ENCODE measurements at regions not wholly inside any gene's neighbourhood (a gene's known extent, or its start where the extent isn't known, plus 50 kb on each side); places are given as distances from the start of the nearest gene placed in this dataset.

- TF ChIP-seq POLR2A (IDR thresholded peaks at IDR 0.05; ENCODE audit: low read depth, low read length) (no peak), SPI1 (IDR thresholded peaks at IDR 0.05; ENCODE audit: low read depth, low read length) (no peak), TAF1 (IDR thresholded peaks at IDR 0.05; ENCODE audit: low read depth, low read length) (no peak), POU2F2 (IDR thresholded peaks at IDR 0.05; ENCODE audit: low read depth, low read length) (no peak), POLR2AphosphoS5 (IDR thresholded peaks at IDR 0.05; ENCODE audit: low read depth, low read length) (no peak), PAX5 (IDR thresholded peaks at IDR 0.05; ENCODE audit: insufficient read depth, low read length, severe bottlenecking) (no peak)
- FAIRE-seq (no peak), DNase-seq (ENCODE audit: insufficient read length, low spot score) (no peak)
These were observed 209.3 kb downstream of the DEPDC1B start for GRCh38 chr5:60490597-60491166.

- no peak for DNase-seq (ENCODE audit: insufficient read length, low spot score)
- TF ChIP-seq TAF1 (IDR thresholded peaks at IDR 0.05; ENCODE audit: low read depth, low read length) (no peak), POU2F2 (IDR thresholded peaks at IDR 0.05; ENCODE audit: low read depth, low read length) (no peak), SPI1 (IDR thresholded peaks at IDR 0.05; ENCODE audit: low read depth, low read length) (no peak), PAX5 (IDR thresholded peaks at IDR 0.05; ENCODE audit: insufficient read depth, low read length, severe bottlenecking) (no peak), POLR2A (IDR thresholded peaks at IDR 0.05; ENCODE audit: low read depth, low read length) (no peak)
- FAIRE-seq, result no peak
These were observed 210.1 kb downstream of the DEPDC1B start for GRCh38 chr5:60489856-60490255.

DNA sequence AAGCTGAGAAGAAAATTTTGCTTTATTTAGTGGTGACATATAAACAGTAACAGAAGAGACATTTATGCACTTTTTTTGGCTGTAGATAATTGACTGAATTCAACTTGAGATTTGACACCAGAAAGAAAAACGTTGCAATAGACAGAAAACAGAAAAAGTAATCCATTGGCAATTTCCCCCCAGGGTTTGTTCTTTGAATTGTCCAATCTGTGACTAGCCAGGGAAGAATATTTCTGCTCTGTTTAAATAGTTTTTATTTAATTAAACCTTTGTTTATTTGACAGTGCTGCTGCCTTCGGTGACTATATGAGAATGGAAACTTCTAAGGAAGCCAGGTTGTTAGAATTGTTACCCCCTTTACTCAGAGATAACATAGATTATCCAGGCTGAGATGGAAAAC, 210.6 kb downstream of the DEPDC1B start:
- FAIRE-seq, result no peak
- TF ChIP-seq PAX5 (IDR thresholded peaks at IDR 0.05; ENCODE audit: insufficient read depth, low read length, severe bottlenecking) (no peak), SPI1 (IDR thresholded peaks at IDR 0.05; ENCODE audit: low read depth, low read length) (no peak), POLR2AphosphoS5 (IDR thresholded peaks at IDR 0.05; ENCODE audit: low read depth, low read length) (no peak), POLR2A (IDR thresholded peaks at IDR 0.05; ENCODE audit: low read depth, low read length) (no peak), POU2F2 (IDR thresholded peaks at IDR 0.05; ENCODE audit: low read depth, low read length) (no peak), TAF1 (IDR thresholded peaks at IDR 0.05; ENCODE audit: low read depth, low read length) (no peak)
- no peak for DNase-seq (ENCODE audit: insufficient read length, low spot score)

DNA sequence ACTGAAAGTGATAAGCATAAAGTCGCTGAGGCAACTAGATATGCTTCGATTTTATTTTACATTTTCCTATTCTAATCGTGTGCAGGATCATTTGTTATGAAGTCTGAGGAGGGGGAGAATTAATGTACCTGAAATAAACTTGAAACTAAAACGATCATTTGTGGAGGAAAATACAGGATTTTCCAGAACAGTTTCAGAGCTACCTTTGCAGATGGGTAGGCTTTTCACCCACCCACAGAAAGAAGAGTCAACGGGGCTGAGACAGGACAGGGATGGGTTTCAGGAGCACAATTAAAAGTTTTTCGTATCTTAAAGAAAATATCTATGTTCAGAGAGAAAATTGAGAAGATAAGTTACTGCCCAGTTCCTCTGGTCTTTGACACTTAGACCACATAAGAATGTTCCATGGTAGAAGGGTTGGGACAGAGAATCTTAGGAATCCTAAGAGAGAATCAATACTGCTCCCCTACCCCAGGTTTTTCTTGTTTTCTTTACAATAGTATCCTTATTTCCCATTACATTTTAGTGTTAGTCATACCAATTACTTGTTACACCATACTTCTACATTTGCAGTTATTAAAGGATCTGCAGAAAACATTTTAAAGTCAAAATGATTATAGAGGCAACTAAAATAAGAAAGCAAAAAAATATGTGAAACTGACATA, 211.4 kb downstream of the DEPDC1B start:
- no peak for TF ChIP-seq TAF1 (IDR thresholded peaks at IDR 0.05; ENCODE audit: low read depth, low read length)
- TF ChIP-seq POU2F2 (IDR thresholded peaks at IDR 0.05; ENCODE audit: low read depth, low read length), result no peak
- no peak for TF ChIP-seq SPI1 (IDR thresholded peaks at IDR 0.05; ENCODE audit: low read depth, low read length)
- TF ChIP-seq PAX5 (IDR thresholded peaks at IDR 0.05; ENCODE audit: insufficient read depth, low read length, severe bottlenecking), result no peak

GRCh38 chr5:60487885-60488442, 212.0 kb downstream of the DEPDC1B start:
- no peak for DNase-seq (ENCODE audit: insufficient read length, low spot score)

More for the DNA sequence above, 211.4 kb downstream of the DEPDC1B start:
- FAIRE-seq, result no peak
- DNase-seq (ENCODE audit: insufficient read length, low spot score), result no peak

GRCh38 chr5:60487476-60487875, 212.5 kb downstream of the DEPDC1B start:
- DNase-seq (ENCODE audit: insufficient read length, low spot score), result no peak
- TF ChIP-seq SPI1 (IDR thresholded peaks at IDR 0.05; ENCODE audit: low read depth, low read length), result no peak
- no peak for TF ChIP-seq TAF1 (IDR thresholded peaks at IDR 0.05; ENCODE audit: low read depth, low read length)
- no peak for TF ChIP-seq POLR2AphosphoS5 (IDR thresholded peaks at IDR 0.05; ENCODE audit: low read depth, low read length)
- no peak for TF ChIP-seq PAX5 (IDR thresholded peaks at IDR 0.05; ENCODE audit: insufficient read depth, low read length, severe bottlenecking)
- TF ChIP-seq POLR2A (IDR thresholded peaks at IDR 0.05; ENCODE audit: low read depth, low read length), result no peak
- TF ChIP-seq POU2F2 (IDR thresholded peaks at IDR 0.05; ENCODE audit: low read depth, low read length), result no peak
- no peak for FAIRE-seq

More at GRCh38 chr5:60487885-60488442, 212.0 kb downstream of the DEPDC1B start:
- TF ChIP-seq POU2F2 (IDR thresholded peaks at IDR 0.05; ENCODE audit: low read depth, low read length) (no peak), PAX5 (IDR thresholded peaks at IDR 0.05; ENCODE audit: insufficient read depth, low read length, severe bottlenecking) (no peak), POLR2A (IDR thresholded peaks at IDR 0.05; ENCODE audit: low read depth, low read length) (no peak), POLR2AphosphoS5 (IDR thresholded peaks at IDR 0.05; ENCODE audit: low read depth, low read length) (no peak), SPI1 (IDR thresholded peaks at IDR 0.05; ENCODE audit: low read depth, low read length) (no peak), TAF1 (IDR thresholded peaks at IDR 0.05; ENCODE audit: low read depth, low read length) (no peak)
- no peak for FAIRE-seq

- TF ChIP-seq TAF1 (IDR thresholded peaks at IDR 0.05; ENCODE audit: low read depth, low read length) (no peak), SPI1 (IDR thresholded peaks at IDR 0.05; ENCODE audit: low read depth, low read length) (no peak), PAX5 (IDR thresholded peaks at IDR 0.05; ENCODE audit: insufficient read depth, low read length, severe bottlenecking) (no peak), POU2F2 (IDR thresholded peaks at IDR 0.05; ENCODE audit: low read depth, low read length) (no peak), POLR2A (IDR thresholded peaks at IDR 0.05; ENCODE audit: low read depth, low read length) (no peak), POLR2AphosphoS5 (IDR thresholded peaks at IDR 0.05; ENCODE audit: low read depth, low read length) (no peak)
- DNase-seq (ENCODE audit: insufficient read length, low spot score), result no peak
- no peak for FAIRE-seq
These were observed 214.6 kb downstream of the DEPDC1B start for GRCh38 chr5:60485361-60485760.

GRCh38 chr5:60483050-60483449, 216.9 kb downstream of the DEPDC1B start:
- no peak for DNase-seq (ENCODE audit: insufficient read length, low spot score)
- no peak for FAIRE-seq
- TF ChIP-seq TAF1 (IDR thresholded peaks at IDR 0.05; ENCODE audit: low read depth, low read length) (no peak), PAX5 (IDR thresholded peaks at IDR 0.05; ENCODE audit: insufficient read depth, low read length, severe bottlenecking) (no peak), POLR2A (IDR thresholded peaks at IDR 0.05; ENCODE audit: low read depth, low read length) (no peak), SPI1 (IDR thresholded peaks at IDR 0.05; ENCODE audit: low read depth, low read length) (no peak), POLR2AphosphoS5 (IDR thresholded peaks at IDR 0.05; ENCODE audit: low read depth, low read length) (no peak)

GRCh38 chr5:60482301-60482700, 217.7 kb downstream of the DEPDC1B start:
- TF ChIP-seq POLR2AphosphoS5 (IDR thresholded peaks at IDR 0.05; ENCODE audit: low read depth, low read length) (no peak), PAX5 (IDR thresholded peaks at IDR 0.05; ENCODE audit: insufficient read depth, low read length, severe bottlenecking) (no peak), POLR2A (IDR thresholded peaks at IDR 0.05; ENCODE audit: low read depth, low read length) (no peak)
- FAIRE-seq (no peak), DNase-seq (ENCODE audit: insufficient read length, low spot score) (no peak)

Data from GM12891 (cell line).